Stomach (tissue), 4 donors: ENCODE measurements at regions not wholly inside any gene's neighbourhood (a gene's known extent, or its start where the extent isn't known, plus 50 kb on each side); places are given as distances from the start of the nearest gene placed in this dataset.

Experiments
- CTCF ChIP-seq, 7 experiments: fragments of 450-650 bp in 4 of 7; fragments of 200-600 bp in 3 of 7; sonication (generic) in 3 of 7; IDR thresholded peaks; one replicate each; pipeline ENCODE4 v1.5.1; 2016 to 2019; ENCODE audit warnings: antibody characterized with exemption in 7 of 7, control low read depth in 2 of 7, mild to moderate bottlenecking in 1 of 7
- EP300 ChIP-seq: sonication (generic); formaldehyde crosslinking; IDR thresholded peaks from one replicate; pipeline ENCODE4 v1.6.1; 2017; ENCODE audit warnings: antibody characterized with exemption
- POLR2A ChIP-seq, 4 donors: fragments of 450-650 bp; IDR thresholded peaks; one replicate each; pipeline ENCODE4 v1.6.1; 2016; ENCODE audit warnings: antibody characterized with exemption in 4 of 4, control low read depth in 2 of 4, mild to moderate bottlenecking in 1 of 4, moderate library complexity in 1 of 4
- POLR2AphosphoS5 ChIP-seq, 3 donors: sonication (generic); formaldehyde crosslinking; IDR thresholded peaks; one replicate each; pipeline ENCODE4 v1.6.1; 2016; ENCODE audit warnings: antibody characterized with exemption in 3 of 3

GRCh38 chr2:58925676-58926081 lies 684.6 kb upstream of the FANCL start:
- no peak for TF ChIP-seq CTCF (IDR thresholded peaks at IDR 0.05)
- TF ChIP-seq POLR2AphosphoS5 (IDR thresholded peaks at IDR 0.05) = no peak
- no peak for TF ChIP-seq POLR2A (IDR thresholded peaks at IDR 0.05)
- TF ChIP-seq EP300 = no peak
